Kasumi-1 (cell line): ENCODE measurements at regions not wholly inside any gene's neighbourhood (a gene's known extent, or its start where the extent isn't known, plus 50 kb on each side); places are given as distances from the start of the nearest gene placed in this dataset.

Experiments
- DNase-seq, 2 experiments: peaks; one replicate each; lab custom pipeline; 2025; lab: John Stamatoyannopoulos, UW

- DNase-seq = no peak
These were observed 232.1 kb upstream of the COPS8 start for GRCh38 chr2:236853585-236854051.

- no peak for DNase-seq
These were observed 230.4 kb upstream of the COPS8 start for GRCh38 chr2:236855176-236855865.

DNA sequence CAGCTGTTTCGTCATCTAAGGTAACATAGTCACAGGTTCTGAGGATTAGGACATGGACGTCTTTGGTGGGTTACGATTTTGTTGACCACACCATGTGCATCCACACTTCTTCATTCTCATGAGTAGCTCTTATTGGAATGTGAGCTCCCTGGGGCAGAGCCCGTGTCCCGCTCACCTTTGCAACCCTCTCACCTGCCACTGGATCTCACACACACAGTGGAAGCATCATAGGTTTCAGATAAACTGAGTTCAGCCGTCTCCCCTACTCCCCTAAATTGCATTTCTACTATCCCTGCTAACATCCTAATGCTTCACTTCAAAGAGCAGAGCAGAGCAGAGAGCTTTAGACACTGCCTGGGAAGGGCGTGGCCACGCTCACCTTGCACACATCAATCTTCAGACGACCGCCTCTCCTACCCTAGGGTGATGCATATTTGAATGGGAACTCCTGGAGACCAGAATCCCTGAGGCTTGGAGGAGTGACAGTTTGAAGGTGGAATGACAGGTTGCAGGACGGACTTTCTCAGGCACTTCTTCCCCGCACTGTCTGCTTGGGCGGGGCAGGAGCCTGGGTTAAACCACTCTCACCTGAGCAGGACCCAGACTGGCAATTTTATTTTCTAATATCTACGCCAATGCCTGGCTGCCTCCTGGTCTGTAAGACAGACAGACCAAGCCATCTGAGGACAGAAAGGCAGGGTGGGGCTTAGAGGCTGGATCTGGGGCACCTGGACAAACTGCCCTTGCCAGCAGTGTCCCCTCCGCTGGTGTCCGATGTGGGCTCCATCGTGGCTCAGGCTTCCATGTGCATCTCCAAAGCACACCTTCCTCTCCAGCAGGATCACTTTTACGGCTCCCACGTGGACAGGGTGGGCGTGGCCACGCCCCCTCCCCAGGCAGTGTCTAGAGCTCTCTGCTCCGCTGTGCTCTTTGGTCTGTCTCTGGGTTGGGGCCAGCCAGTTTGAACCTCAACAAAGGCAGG is 229.5 kb upstream of the COPS8 start:
- no peak for DNase-seq

GRCh38 chr2:236856848-236857235 is 228.8 kb upstream of the COPS8 start:
- no peak for DNase-seq

DNA sequence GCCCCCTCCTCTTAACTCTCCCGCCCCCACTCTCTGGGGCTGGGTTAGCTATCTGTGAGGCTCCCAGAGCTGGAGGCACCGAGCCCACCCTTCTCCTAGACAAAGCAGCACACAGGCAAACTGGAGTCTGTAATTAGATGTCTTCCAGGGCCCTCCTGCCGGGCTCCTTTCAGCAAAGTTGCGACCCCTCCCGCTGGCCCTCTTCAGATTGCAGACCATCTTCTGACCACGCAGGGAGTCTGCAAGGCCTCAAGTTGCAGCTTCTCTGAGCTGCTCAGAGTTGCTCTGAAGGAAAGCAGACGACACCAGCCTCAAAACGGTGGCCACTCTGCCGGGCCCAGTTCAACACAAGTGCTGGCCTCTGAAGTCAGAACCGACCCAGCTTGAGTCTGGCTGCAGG is 228.4 kb upstream of the COPS8 start:
- no peak for DNase-seq

DNA sequence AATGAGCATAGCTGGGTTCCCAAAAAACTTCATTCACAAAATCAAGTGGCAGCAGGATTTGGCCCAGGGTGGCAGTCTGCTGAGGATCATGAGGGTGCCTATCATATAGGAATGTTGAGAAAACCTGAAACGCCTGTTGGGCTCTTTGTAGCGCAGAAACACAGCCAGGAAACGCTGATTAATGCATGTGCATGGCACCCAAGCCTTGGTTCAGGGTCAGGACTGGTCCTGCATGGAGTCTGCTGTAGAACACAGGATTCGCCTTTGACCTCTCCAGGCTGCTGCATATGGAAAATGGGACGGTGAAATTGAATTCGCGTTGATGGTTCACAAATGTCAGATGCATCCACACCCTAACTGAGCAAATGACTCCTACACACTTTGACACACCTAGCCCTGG is 227.9 kb upstream of the COPS8 start:
- DNase-seq = no peak

DNA sequence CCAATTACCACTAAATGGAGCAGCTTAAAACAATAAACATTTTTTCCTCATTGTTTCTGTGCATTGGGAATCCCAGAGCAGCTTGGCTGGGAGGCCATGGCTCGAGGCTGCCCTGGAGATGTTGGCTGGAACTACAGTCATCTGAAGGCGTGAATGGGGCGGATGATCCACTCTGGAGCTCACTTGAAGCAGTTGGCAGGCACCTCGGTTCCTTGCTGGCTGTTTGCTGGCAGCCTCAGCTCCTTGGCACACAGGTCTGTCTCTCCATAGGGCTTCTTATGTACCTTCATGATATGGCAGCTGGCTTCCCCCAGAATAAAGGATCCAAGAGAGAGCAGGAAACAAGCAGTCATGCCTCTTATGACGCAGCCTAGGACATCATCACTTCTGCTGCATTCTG is 227.0 kb upstream of the COPS8 start:
- DNase-seq = no peak

DNA sequence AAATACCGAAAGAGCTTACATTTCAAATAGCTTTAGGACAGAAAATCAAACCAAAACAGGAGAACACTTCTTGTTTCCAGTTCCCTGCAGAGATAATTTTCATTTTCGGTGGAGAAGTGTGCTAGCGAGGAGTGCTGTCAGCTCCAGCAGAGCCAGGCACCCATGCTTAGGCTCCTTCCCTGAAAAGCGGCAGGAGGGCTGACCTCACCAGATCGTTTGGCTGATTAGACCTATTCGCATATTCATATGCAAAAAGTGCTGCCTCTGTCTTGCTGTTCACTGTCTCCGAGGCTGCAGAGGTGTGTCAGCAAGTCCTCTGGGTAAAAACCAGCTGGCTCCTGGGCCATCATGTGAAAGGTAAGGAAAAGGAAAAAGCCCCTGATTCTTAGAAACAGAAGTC is 225.8 kb upstream of the COPS8 start:
- no peak for DNase-seq

DNA sequence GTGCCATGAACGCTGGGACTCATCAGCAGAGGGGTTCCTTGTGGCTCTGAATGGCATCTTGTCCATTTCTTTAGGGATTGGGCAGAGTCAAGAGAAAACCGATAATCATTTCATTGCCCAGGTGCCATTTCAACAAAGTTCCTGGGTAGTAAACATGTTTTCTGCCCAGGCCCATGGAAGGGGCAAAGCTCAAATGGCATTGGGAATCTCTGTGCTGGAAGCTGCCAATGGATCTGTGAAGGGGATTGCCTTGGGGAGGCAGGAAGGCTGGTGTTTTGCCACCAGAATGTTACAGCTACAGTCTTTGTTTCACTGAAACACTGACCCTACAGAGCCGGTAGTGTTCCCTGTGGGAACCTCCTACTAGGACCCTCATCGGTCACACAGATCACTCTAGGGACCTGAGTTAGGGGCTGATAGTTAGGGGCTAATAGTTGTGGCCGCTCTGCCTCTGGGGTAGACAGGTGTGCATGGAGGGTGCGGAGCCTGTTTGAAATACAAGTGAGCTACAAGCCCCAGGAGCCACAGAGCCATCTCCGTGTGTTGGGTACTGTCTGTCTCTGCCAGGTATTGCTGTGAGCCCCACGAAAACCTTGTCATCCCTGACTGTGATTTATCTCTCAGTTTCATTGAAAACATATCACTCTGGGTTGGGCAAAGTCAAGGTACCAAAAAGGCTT is 224.4 kb upstream of the COPS8 start:
- no peak for DNase-seq

DNA sequence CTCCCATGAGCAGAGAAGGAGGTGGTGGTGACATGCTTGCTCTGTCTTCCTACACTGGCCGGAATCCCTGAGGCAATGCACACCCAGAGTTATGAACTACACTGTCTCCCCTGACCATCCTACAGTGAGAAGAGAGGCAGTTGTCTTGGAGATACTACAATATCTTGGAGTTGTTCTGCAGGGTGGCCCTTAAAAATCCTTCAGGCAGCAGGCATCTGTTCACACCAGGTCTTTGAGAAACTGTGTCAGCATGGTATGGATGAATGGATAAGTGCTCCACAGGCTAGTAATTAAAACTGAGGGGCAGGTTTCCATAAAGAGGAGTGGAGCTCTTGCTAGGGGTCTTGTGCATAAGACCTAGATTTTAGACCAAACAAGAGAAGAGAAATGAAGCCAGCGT is 223.7 kb upstream of the COPS8 start:
- DNase-seq = no peak

DNA sequence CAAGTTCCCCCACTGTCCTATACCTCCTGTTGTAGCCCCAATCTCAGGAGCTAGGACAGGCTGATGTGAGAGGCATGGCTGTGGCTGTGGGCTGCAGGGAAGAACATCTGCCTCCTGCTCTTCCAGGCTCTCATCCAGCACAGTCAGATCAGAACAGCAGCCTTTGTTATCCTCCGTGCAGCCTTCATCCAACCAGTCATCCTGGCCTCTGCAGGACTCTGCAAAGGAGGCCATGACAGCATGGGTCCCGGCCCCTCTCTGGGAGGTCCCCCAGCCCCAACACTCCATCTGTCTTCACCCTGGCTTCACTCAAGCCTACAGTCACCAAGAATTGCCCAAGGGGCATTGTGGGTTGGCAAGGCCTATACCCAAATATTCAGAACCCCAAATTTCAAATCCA is 223.2 kb upstream of the COPS8 start:
- no peak for DNase-seq

GRCh38 chr2:236862961-236863728 is 222.5 kb upstream of the COPS8 start:
- DNase-seq = no peak

- no peak for DNase-seq
These were observed 222.0 kb upstream of the COPS8 start for GRCh38 chr2:236863729-236864126.

GRCh38 chr2:236865052-236865451 is 220.6 kb upstream of the COPS8 start:
- no peak for DNase-seq

DNA sequence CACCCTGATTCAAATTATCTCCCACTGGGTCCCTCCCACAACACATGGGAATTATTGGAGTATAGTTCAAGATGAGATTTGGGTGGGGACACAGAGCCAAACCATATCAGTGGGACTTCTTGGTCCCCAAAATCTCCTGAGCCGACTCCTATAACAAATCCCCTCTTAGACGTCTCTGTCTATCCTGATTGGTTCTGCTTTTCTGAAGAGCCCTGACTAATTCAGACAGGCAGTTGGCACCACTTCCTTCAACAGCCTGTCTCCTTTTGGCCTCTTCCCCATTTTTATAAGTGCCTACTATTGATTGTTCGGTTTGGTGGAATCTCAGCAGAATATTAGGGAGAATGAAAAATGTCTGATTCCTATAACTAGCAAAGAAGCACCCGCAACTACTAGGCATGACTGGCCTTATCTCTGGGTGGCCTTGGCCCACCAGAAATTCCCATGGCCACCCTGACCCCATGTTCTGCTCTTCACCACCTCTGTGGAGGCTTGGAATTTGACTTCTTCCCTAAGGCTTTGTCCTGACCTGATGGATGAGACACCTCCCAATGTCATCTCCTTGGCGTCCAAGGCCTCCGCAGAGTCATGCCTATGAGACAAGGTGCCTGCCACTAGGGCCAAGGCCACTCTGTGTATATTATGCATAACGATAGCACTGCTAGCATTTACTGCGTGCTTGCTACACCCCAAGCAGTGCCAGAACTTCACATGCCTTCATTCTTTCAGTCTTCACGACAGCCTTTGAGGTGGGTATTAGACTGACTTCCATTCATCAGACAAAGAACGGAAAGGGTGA is 218.9 kb upstream of the COPS8 start:
- peak; percentile 0 to 11 for DNase-seq

DNA sequence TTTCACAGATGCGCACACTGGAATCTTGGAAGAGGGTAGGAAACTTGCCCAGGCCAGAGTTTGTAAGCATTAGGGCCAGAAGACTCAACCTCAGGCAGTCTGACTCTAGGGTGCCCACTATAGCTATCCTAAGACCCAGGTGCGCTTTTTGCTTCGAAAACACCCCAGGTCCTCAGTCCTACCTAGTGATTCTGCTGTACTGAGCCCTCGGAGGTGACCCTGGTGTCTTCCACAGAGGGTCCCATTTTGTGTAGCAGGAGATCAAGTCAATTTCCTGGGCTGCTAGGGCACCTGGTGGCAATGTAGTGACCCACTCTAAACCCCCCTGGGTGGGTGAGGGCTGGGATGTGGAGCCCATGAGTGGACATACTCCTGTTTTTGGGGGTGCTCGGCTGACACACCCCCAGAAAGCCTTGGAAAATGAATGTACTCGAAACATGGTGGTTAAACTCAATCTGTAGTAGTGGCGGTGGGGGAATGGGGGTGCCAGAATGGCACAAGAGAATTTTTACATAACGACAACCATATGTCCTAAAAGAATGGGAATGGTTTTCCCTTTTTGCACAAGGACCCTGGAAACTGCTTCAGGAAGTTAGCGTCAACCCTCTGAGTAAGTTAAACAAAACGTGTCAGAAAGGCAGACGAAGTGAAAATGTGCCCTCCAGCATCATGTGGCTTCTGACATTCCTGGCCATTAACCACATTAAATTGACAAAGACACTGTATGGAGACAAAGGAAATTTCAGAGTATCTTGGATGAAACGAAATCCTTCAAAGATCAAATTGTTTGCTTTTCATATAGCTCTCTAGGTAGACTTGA is 218.0 kb upstream of the COPS8 start:
- no peak for DNase-seq

- no peak for DNase-seq
These were observed 215.3 kb upstream of the COPS8 start for GRCh38 chr2:236870370-236870769.

DNA sequence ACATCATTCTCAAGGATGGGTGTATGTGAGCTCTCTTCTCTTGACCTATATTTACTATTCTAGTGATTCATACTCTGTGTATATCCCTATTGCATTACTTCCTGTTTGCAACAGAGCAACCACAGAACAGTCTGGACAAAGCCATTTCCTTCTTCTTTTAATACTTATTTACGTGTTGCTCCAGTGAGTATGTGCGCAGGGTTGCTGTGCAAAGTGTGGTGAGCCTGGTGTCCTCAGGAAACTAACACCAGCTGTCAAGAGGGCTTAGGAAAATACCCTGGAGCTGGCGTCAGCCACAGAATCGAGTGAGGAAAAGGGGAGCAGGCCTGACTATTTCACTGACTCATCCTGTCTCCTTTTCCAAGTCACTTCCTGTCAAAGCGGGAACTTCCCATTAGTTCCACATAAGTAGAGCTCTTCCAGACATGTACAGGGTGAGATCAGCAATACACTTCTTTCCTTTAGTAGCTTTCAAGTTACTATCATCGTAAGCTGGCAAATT is 214.1 kb upstream of the COPS8 start:
- peak; percentile 69 to 71 for DNase-seq

DNA sequence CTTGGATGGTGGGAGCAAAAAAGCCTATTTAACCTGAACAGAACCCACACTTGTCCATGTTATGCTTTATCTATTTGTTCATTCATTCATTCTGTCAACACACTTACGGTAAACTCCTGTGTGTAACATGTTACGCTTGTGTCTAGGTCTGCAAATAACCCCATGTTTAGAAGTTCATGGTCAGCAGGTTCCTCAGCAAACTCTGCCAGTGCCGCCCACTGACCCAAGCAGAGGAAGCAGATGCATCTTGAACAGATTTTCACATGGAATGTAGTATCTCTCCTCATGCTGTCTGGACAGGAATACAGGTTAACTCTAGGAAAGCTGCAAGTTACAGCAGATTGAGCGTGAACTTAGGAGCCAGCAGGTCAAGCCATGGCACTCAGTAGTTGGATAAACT is 213.7 kb upstream of the COPS8 start:
- DNase-seq = no peak

GRCh38 chr2:236872981-236873380 is 212.7 kb upstream of the COPS8 start:
- no peak for DNase-seq
